Stimulated activated naive CD8-positive, alpha-beta T cell treated with anti-CD3 and anti-CD28 coated beads, Interleukin-15, Interleukin-2, amounts not matched to agents 100 ng/mL and 50 ng/mL, for 24 hours (primary cell): ENCODE measurements at regions not wholly inside any gene's neighbourhood (a gene's known extent, or its start where the extent isn't known, plus 50 kb on each side); places are given as distances from the start of the nearest gene placed in this dataset.
"Not testable (repeated sequence)": the region's sequence is repeated elsewhere in the genome, so short reads cannot be mapped to it uniquely, and the experiment has no call there.

ENCODE experiments used
- H3K27ac Mint-ChIP-seq: one replicate; pipeline ENCODE4 v1.8.0; 2021; ENCODE audit warnings: mild to moderate bottlenecking, mixed read lengths
- H3K27me3 Mint-ChIP-seq: one replicate; pipeline ENCODE4 v1.8.0; 2021; ENCODE audit warnings: mixed read lengths
- H3K36me3 Mint-ChIP-seq: one replicate; pipeline ENCODE4 v1.8.0; 2021; ENCODE audit warnings: low read depth, mixed read lengths
- H3K4me1 Mint-ChIP-seq: one replicate; pipeline ENCODE4 v1.8.0; 2021; ENCODE audit warnings: low read depth, mixed read lengths
- H3K4me3 Mint-ChIP-seq: one replicate; pipeline ENCODE4 v1.8.0; 2021; ENCODE audit warnings: mild to moderate bottlenecking, mixed read lengths
- H3K9me3 Mint-ChIP-seq: one replicate; pipeline ENCODE4 v1.8.0; 2021; ENCODE audit warnings: mixed read lengths

- no peaks in the 10 kb centered on the region for H3K27me3 Mint-ChIP-seq
- H3K4me3 Mint-ChIP-seq = no peak overlapping the region
- H3K27ac Mint-ChIP-seq = no peak overlapping the region
- no peaks in the 10 kb centered on the region for H3K4me1 Mint-ChIP-seq
- no peaks in the 10 kb centered on the region for H3K36me3 Mint-ChIP-seq
- peaks cover 3% of the 10 kb centered on the region for H3K9me3 Mint-ChIP-seq
Measured at GRCh38 chr2:223269386-223269785, 217.4 kb downstream of the KCNE4 start.

DNA sequence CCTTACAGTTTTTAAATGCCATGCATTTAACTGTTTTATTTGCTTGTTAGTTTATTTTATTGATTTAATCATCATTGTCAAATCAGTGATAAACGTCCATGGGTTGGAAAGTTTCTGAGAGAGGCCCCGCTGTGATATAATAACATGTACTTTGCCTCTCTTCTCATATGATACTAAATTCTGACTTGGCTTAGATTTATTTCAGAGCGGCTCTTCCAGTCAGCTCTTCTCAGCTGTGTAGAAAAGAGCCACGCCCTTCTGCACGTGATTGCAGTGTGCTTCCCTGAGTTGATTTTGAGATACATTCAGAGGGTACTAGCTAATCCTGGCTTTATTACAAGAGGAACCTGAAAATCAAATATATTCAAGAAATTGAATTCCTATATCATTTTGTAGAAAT lies 218.6 kb downstream of the KCNE4 start:
- Mint-ChIP-seq H3K36me3 (no peaks in the 10 kb centered on the region), H3K4me1 (no peaks in the 10 kb centered on the region), H3K4me3 (no peak overlapping the region), H3K27me3 (no peaks in the 10 kb centered on the region), H3K27ac (no peak overlapping the region), H3K9me3 (peaks cover 3% of the 10 kb centered on the region)

GRCh38 chr2:223273995-223274394 lies 222.0 kb downstream of the KCNE4 start:
- no peaks in the 10 kb centered on the region for H3K36me3 Mint-ChIP-seq
- H3K4me1 Mint-ChIP-seq = no peaks in the 10 kb centered on the region
- H3K27ac Mint-ChIP-seq = no peak overlapping the region

GRCh38 chr2:223282221-223282620 lies 230.2 kb downstream of the KCNE4 start:
- Mint-ChIP-seq H3K27me3 (no peaks in the 10 kb centered on the region), H3K27ac (no peak overlapping the region), H3K4me1 (no peaks in the 10 kb centered on the region), H3K36me3 (no peaks in the 10 kb centered on the region), H3K9me3 (no peaks in the 10 kb centered on the region), H3K4me3 (no peak overlapping the region)

More at GRCh38 chr2:223273995-223274394, 222.0 kb downstream of the KCNE4 start:
- Mint-ChIP-seq H3K4me3 (no peak overlapping the region), H3K27me3 (no peaks in the 10 kb centered on the region), H3K9me3 (peaks cover 3% of the 10 kb centered on the region)

DNA sequence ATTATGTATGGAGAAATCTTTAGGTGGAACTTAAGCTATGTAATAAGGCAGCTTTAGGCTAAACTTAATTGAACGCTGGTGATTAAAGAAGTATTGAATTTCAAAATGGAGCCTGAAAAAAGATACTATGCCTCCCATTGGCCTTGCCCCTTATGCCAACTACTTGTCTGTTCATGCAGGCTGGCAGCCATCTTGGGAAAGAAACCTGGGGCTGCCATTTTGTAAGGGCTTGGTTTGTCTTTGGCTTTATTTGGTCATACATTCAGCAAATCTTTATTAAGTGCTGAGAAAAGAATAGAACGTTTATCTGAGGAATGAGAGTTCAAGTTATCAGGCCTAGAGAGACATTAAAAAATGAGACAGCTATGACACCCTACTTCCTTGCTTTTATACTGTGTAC lies 231.3 kb downstream of the KCNE4 start:
- Mint-ChIP-seq H3K27ac (no peak overlapping the region), H3K4me1 (no peaks in the 10 kb centered on the region), H3K9me3 (no peaks in the 10 kb centered on the region), H3K36me3 (no peaks in the 10 kb centered on the region), H3K4me3 (no peak overlapping the region), H3K27me3 (no peaks in the 10 kb centered on the region)

GRCh38 chr2:223283771-223284170 lies 231.8 kb downstream of the KCNE4 start:
- H3K36me3 Mint-ChIP-seq = no peaks in the 10 kb centered on the region
- H3K27ac Mint-ChIP-seq = no peak overlapping the region
- H3K4me3 Mint-ChIP-seq = no peak overlapping the region
- H3K9me3 Mint-ChIP-seq = no peaks in the 10 kb centered on the region
- H3K4me1 Mint-ChIP-seq = no peaks in the 10 kb centered on the region
- no peaks in the 10 kb centered on the region for H3K27me3 Mint-ChIP-seq

- H3K27me3 Mint-ChIP-seq = no peaks in the 10 kb centered on the region
- H3K9me3 Mint-ChIP-seq = peaks cover 3% of the 10 kb centered on the region
- H3K4me1 Mint-ChIP-seq = no peaks in the 10 kb centered on the region
- no peak overlapping the region for H3K4me3 Mint-ChIP-seq
- H3K36me3 Mint-ChIP-seq = no peaks in the 10 kb centered on the region
- no peak overlapping the region for H3K27ac Mint-ChIP-seq
Measured at GRCh38 chr2:223285370-223286265, 233.6 kb downstream of the KCNE4 start.

- Mint-ChIP-seq H3K27ac (no peak overlapping the region), H3K4me3 (no peak overlapping the region)
Measured at GRCh38 chr2:223294756-223295155, 242.8 kb downstream of the KCNE4 start.

DNA sequence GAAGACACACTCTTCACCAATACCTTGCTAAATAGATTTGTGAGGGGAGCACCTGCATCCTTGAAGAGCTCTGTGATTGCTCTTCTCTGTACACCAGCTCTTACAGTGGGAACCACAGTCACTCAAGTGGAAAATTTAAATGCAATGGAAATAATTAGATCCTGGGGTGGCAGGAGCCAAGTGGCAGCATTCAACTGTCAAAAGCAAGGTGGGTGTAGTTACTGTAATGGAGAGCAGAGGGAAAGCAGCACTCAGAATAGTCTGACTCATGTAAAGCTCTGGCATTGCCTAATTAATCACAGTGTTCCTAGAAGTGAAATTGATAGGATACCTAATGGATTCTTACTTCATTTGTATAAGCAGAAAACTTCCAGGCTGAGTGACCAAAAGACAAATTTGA lies 245.8 kb downstream of the KCNE4 start:
- H3K4me3 Mint-ChIP-seq = no peak overlapping the region
- no peaks in the 10 kb centered on the region for H3K27me3 Mint-ChIP-seq
- H3K27ac Mint-ChIP-seq = no peak overlapping the region
- no peaks in the 10 kb centered on the region for H3K36me3 Mint-ChIP-seq
- no peaks in the 10 kb centered on the region for H3K4me1 Mint-ChIP-seq
- H3K9me3 Mint-ChIP-seq = peaks cover 12% of the 10 kb centered on the region

More at GRCh38 chr2:223294756-223295155, 242.8 kb downstream of the KCNE4 start:
- Mint-ChIP-seq H3K4me1 (no peaks in the 10 kb centered on the region), H3K9me3 (peaks cover 20% of the 10 kb centered on the region), H3K36me3 (no peaks in the 10 kb centered on the region), H3K27me3 (no peaks in the 10 kb centered on the region)

- H3K4me1 Mint-ChIP-seq, H3K36me3 Mint-ChIP-seq, H3K27ac Mint-ChIP-seq, H3K9me3 Mint-ChIP-seq, H3K4me3 Mint-ChIP-seq, H3K27me3 Mint-ChIP-seq: not testable (repeated sequence)
Measured at GRCh38 chr2:223298329-223298728, 246.3 kb downstream of the KCNE4 start.

- no peak overlapping the region for H3K4me3 Mint-ChIP-seq
- no peak overlapping the region for H3K27ac Mint-ChIP-seq
- no peaks in the 10 kb centered on the region for H3K4me1 Mint-ChIP-seq
- H3K27me3 Mint-ChIP-seq = no peaks in the 10 kb centered on the region
- peaks cover 5% of the 10 kb centered on the region for H3K9me3 Mint-ChIP-seq
- H3K36me3 Mint-ChIP-seq = no peaks in the 10 kb centered on the region
Measured at GRCh38 chr2:223300326-223300725, 248.3 kb downstream of the KCNE4 start.

DNA sequence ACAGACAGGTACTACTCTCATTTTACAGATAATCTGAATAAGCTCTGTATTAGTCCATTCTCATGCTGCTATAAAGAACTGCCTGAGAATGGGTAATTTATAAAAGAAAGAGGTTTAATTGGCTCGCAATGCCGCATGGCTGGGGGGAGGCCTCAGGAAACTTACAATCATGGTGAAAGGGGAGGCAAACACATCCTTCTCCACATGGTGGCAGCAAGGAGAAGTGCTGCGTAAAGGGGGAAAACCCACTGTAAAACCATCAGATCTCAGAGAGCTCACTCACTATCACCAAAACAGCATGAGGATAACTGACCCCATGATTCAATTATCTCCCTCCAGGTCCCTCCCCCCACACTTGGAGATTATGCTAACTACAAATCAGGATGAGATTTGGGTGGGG lies 254.4 kb downstream of the KCNE4 start:
- Mint-ChIP-seq H3K9me3 (peaks cover 2% of the 10 kb centered on the region), H3K27ac (no peak overlapping the region), H3K4me1 (no peaks in the 10 kb centered on the region), H3K4me3 (no peak overlapping the region), H3K27me3 (no peaks in the 10 kb centered on the region), H3K36me3 (no peaks in the 10 kb centered on the region)

DNA sequence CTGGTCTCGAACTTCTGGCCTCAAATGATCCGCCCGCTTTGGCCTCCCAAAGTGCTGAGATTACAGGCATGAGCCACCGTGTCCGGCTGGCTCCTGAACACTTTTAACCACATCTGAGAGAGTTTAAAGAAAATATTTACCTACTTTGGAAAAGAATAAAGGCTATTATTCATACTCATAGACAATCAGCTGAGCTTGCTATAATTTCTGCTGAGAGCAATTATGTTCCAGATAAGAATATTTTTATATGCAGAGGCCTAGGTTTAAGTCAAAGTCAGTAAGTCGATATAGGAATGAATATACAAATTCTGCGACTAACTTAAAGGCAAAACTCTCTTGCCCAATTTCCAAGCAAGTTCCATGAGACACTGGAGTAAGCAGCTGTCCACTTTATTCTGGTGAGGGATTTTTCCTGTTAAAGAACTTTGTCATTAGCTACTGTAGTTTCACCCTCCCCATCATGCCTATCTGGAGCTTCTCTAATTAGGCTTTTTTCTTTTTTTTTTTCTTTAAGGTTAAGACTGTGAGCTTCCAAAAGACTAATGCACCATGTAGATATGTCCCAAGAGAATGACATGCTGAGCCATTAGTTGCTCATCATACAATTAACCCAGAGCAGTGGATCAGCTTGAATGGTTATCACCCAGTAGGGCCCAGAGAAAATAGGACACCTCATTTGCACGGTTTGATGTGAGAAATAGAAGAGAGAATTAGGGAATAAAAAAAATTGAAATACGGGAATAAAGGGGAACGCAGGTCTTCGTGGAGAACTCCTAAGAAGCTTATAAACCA lies 260.1 kb downstream of the KCNE4 start:
- Mint-ChIP-seq H3K4me3 (no peak overlapping the region), H3K27me3 (no peaks in the 10 kb centered on the region), H3K9me3 (no peaks in the 10 kb centered on the region), H3K4me1 (no peaks in the 10 kb centered on the region), H3K27ac (no peak overlapping the region), H3K36me3 (no peaks in the 10 kb centered on the region)

- no peaks in the 10 kb centered on the region for H3K27me3 Mint-ChIP-seq
- H3K4me3 Mint-ChIP-seq = no peak overlapping the region
- no peaks in the 10 kb centered on the region for H3K4me1 Mint-ChIP-seq
- no peaks in the 10 kb centered on the region for H3K36me3 Mint-ChIP-seq
- H3K27ac Mint-ChIP-seq = no peak overlapping the region
- H3K9me3 Mint-ChIP-seq = no peaks in the 10 kb centered on the region
Measured at GRCh38 chr2:223313101-223313500, 261.1 kb downstream of the KCNE4 start.

DNA sequence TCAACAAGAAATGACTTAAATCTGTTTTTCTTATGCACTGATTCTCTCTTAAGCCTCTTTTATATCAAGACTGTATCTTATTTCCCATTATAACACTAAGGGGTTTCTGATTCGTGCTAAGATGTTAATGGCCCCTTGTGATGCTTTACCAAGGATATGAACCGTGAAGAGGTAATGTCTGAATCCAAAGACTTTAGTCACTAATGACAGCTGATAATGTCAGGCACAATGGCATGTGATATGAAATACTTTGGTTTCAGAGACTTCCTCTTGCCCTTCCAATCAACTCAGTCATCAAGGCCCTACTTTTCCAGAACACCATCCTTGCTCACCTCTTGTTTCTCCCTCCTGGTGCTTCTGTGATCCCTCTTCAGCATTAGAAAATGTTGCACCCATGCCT lies 262.8 kb downstream of the KCNE4 start:
- H3K27me3 Mint-ChIP-seq = no peaks in the 10 kb centered on the region
- no peak overlapping the region for H3K4me3 Mint-ChIP-seq
- H3K27ac Mint-ChIP-seq = no peak overlapping the region
- H3K9me3 Mint-ChIP-seq = no peaks in the 10 kb centered on the region
- no peaks in the 10 kb centered on the region for H3K36me3 Mint-ChIP-seq
- no peaks in the 10 kb centered on the region for H3K4me1 Mint-ChIP-seq
